ENCODE measurements at regions not wholly inside any gene's neighbourhood (a gene's known extent, or its start where the extent isn't known, plus 50 kb on each side); places are given as distances from the start of the nearest gene placed in this dataset.

GRCh38 chr12:115417610-115418009 is 733.6 kb upstream of the TBX3 start:
- H3K27me3 Mint-ChIP-seq, result no peaks in the 10 kb centered on the region
- ChIA-PET POLR2A (no interaction called here), CTCF (no interaction called here)
- H3K36me3 Mint-ChIP-seq, result no peaks in the 10 kb centered on the region
- H3K9me3 Mint-ChIP-seq, result peaks cover 10% of the 10 kb centered on the region
- H3K27ac Mint-ChIP-seq, result no peak overlapping the region
- H3K4me3 Mint-ChIP-seq, result no peak overlapping the region
- no peaks in the 10 kb centered on the region for H3K4me1 Mint-ChIP-seq (ENCODE audit: low read depth)
- intact Hi-C loops (cut with micrococcal nuclease), result no loop called here
- DNase-seq, result no peak

- no peaks in the 10 kb centered on the region for H3K4me1 Mint-ChIP-seq (ENCODE audit: low read depth)
- POLR2A ChIA-PET, result no interaction called here
- H3K4me3 Mint-ChIP-seq, result no peak overlapping the region
- intact Hi-C loops (cut with micrococcal nuclease), result no loop called here
- H3K27me3 Mint-ChIP-seq, result no peaks in the 10 kb centered on the region
- no peak overlapping the region for H3K27ac Mint-ChIP-seq
- CTCF ChIA-PET, result no interaction called here
- no peaks in the 10 kb centered on the region for H3K36me3 Mint-ChIP-seq
- peaks cover 10% of the 10 kb centered on the region for H3K9me3 Mint-ChIP-seq
- no peak for DNase-seq
These were observed 732.9 kb upstream of the TBX3 start for GRCh38 chr12:115416869-115417268.

GRCh38 chr12:115413626-115414025 is 729.7 kb upstream of the TBX3 start:
- POLR2A ChIA-PET, result no interaction called here
- peaks cover 1% of the 10 kb centered on the region for H3K27me3 Mint-ChIP-seq
- intact Hi-C loops (cut with micrococcal nuclease), result no loop called here
- H3K4me1 Mint-ChIP-seq (ENCODE audit: low read depth), result no peaks in the 10 kb centered on the region
- H3K27ac Mint-ChIP-seq, result no peak overlapping the region
- H3K9me3 Mint-ChIP-seq, result peaks cover 8% of the 10 kb centered on the region
- no peak for DNase-seq
- H3K4me3 Mint-ChIP-seq, result no peak overlapping the region
- no peaks in the 10 kb centered on the region for H3K36me3 Mint-ChIP-seq
- CTCF ChIA-PET, result no interaction called here

- Mint-ChIP-seq H3K9me3 (peaks cover 8% of the 10 kb centered on the region), H3K27ac (no peak overlapping the region), H3K27me3 (peaks cover 1% of the 10 kb centered on the region), H3K36me3 (no peaks in the 10 kb centered on the region), H3K4me1 (ENCODE audit: low read depth) (no peaks in the 10 kb centered on the region), H3K4me3 (no peak overlapping the region)
- CTCF ChIA-PET, result no interaction called here
- POLR2A ChIA-PET, result no interaction called here
- intact Hi-C loops (cut with micrococcal nuclease), result no loop called here
- DNase-seq, result no peak
These were observed 728.9 kb upstream of the TBX3 start for GRCh38 chr12:115412831-115413230.

- H3K27me3 Mint-ChIP-seq, result peaks cover 1% of the 10 kb centered on the region
- no peak overlapping the region for H3K4me3 Mint-ChIP-seq
- intact Hi-C loops (cut with micrococcal nuclease), result no loop called here
- no peak for DNase-seq
- H3K9me3 Mint-ChIP-seq, result peaks cover 4% of the 10 kb centered on the region
- ChIA-PET POLR2A (no interaction called here), CTCF (no interaction called here)
- H3K36me3 Mint-ChIP-seq, result no peaks in the 10 kb centered on the region
- no peak overlapping the region for H3K27ac Mint-ChIP-seq
- H3K4me1 Mint-ChIP-seq (ENCODE audit: low read depth), result no peaks in the 10 kb centered on the region
These were observed 727.1 kb upstream of the TBX3 start for GRCh38 chr12:115411121-115411520.

- DNase-seq, result no peak
- ChIA-PET POLR2A (interaction anchor here (0.5 to 0.7 kb wide), 2 partner anchors 301 to 698 kb away, joined by 3 to 5 read pairs; no protein-coding TSS in a partner anchor), CTCF (no interaction called here)
- Mint-ChIP-seq H3K27me3 (peaks cover 1% of the 10 kb centered on the region), H3K4me3 (no peak overlapping the region), H3K9me3 (peaks cover 5% of the 10 kb centered on the region), H3K4me1 (ENCODE audit: low read depth) (no peaks in the 10 kb centered on the region), H3K36me3 (no peaks in the 10 kb centered on the region), H3K27ac (no peak overlapping the region)
- intact Hi-C loops (cut with micrococcal nuclease), result no loop called here
These were observed 724.7 kb upstream of the TBX3 start for GRCh38 chr12:115408642-115409041.

- ChIA-PET CTCF (no interaction called here), POLR2A (no interaction called here)
- no peak overlapping the region for H3K27ac Mint-ChIP-seq
- H3K27me3 Mint-ChIP-seq, result peaks cover 1% of the 10 kb centered on the region
- H3K4me1 Mint-ChIP-seq (ENCODE audit: low read depth), result no peaks in the 10 kb centered on the region
- no peaks in the 10 kb centered on the region for H3K36me3 Mint-ChIP-seq
- peaks cover 8% of the 10 kb centered on the region for H3K9me3 Mint-ChIP-seq
- no peak for DNase-seq
- H3K4me3 Mint-ChIP-seq, result no peak overlapping the region
- intact Hi-C loops (cut with micrococcal nuclease), result no loop called here
These were observed 723.7 kb upstream of the TBX3 start for GRCh38 chr12:115407723-115408122.

GRCh38 chr12:115407036-115407435 is 723.1 kb upstream of the TBX3 start:
- Mint-ChIP-seq H3K4me3 (no peak overlapping the region), H3K4me1 (ENCODE audit: low read depth) (no peaks in the 10 kb centered on the region), H3K27ac (no peak overlapping the region), H3K36me3 (no peaks in the 10 kb centered on the region), H3K27me3 (peaks cover 1% of the 10 kb centered on the region), H3K9me3 (peaks cover 8% of the 10 kb centered on the region)
- DNase-seq, result no peak
- ChIA-PET CTCF (no interaction called here), POLR2A (no interaction called here)
- intact Hi-C loops (cut with micrococcal nuclease), result no loop called here

- H3K9me3 Mint-ChIP-seq, result peaks cover 8% of the 10 kb centered on the region
- intact Hi-C loops (cut with micrococcal nuclease), result no loop called here
- no peaks in the 10 kb centered on the region for H3K4me1 Mint-ChIP-seq (ENCODE audit: low read depth)
- H3K27me3 Mint-ChIP-seq, result no peaks in the 10 kb centered on the region
- DNase-seq, result no peak
- ChIA-PET CTCF (no interaction called here), POLR2A (no interaction called here)
- no peak overlapping the region for H3K4me3 Mint-ChIP-seq
- no peaks in the 10 kb centered on the region for H3K36me3 Mint-ChIP-seq
- H3K27ac Mint-ChIP-seq, result no peak overlapping the region
These were observed 721.5 kb upstream of the TBX3 start for GRCh38 chr12:115405471-115405860.

- no peaks in the 10 kb centered on the region for H3K36me3 Mint-ChIP-seq
- peaks cover 8% of the 10 kb centered on the region for H3K9me3 Mint-ChIP-seq
- POLR2A ChIA-PET, result no interaction called here
- no peak for DNase-seq
- CTCF ChIA-PET, result no interaction called here
- no peaks in the 10 kb centered on the region for H3K27me3 Mint-ChIP-seq
- intact Hi-C loops (cut with micrococcal nuclease), result no loop called here
- H3K4me1 Mint-ChIP-seq (ENCODE audit: low read depth), result no peaks in the 10 kb centered on the region
- no peak overlapping the region for H3K4me3 Mint-ChIP-seq
- no peak overlapping the region for H3K27ac Mint-ChIP-seq
These were observed 720.9 kb upstream of the TBX3 start for GRCh38 chr12:115404761-115405470.

GRCh38 chr12:115403689-115404088 is 719.7 kb upstream of the TBX3 start:
- Mint-ChIP-seq H3K9me3 (peaks cover 8% of the 10 kb centered on the region), H3K27ac (no peak overlapping the region), H3K4me1 (ENCODE audit: low read depth) (no peaks in the 10 kb centered on the region), H3K4me3 (no peak overlapping the region), H3K27me3 (no peaks in the 10 kb centered on the region), H3K36me3 (no peaks in the 10 kb centered on the region)
- ChIA-PET CTCF (no interaction called here), POLR2A (no interaction called here)
- intact Hi-C loops (cut with micrococcal nuclease), result no loop called here
- DNase-seq, result no peak

GRCh38 chr12:115403253-115403652 is 719.3 kb upstream of the TBX3 start:
- no peaks in the 10 kb centered on the region for H3K27me3 Mint-ChIP-seq
- H3K36me3 Mint-ChIP-seq, result no peaks in the 10 kb centered on the region
- no peak overlapping the region for H3K27ac Mint-ChIP-seq
- no peaks in the 10 kb centered on the region for H3K4me1 Mint-ChIP-seq (ENCODE audit: low read depth)
- ChIA-PET CTCF (no interaction called here), POLR2A (no interaction called here)
- peaks cover 8% of the 10 kb centered on the region for H3K9me3 Mint-ChIP-seq
- H3K4me3 Mint-ChIP-seq, result no peak overlapping the region
- intact Hi-C loops (cut with micrococcal nuclease), result no loop called here
- no peak for DNase-seq

GRCh38 chr12:115402443-115403180 is 718.6 kb upstream of the TBX3 start:
- no peak overlapping the region for H3K27ac Mint-ChIP-seq
- intact Hi-C loops (cut with micrococcal nuclease), result no loop called here
- ChIA-PET POLR2A (no interaction called here), CTCF (no interaction called here)
- DNase-seq, result no peak
- H3K4me1 Mint-ChIP-seq (ENCODE audit: low read depth), result no peaks in the 10 kb centered on the region
- no peak overlapping the region for H3K4me3 Mint-ChIP-seq
- no peaks in the 10 kb centered on the region for H3K27me3 Mint-ChIP-seq
- peaks cover 8% of the 10 kb centered on the region for H3K9me3 Mint-ChIP-seq
- H3K36me3 Mint-ChIP-seq, result no peaks in the 10 kb centered on the region
